ENCODE measurements at regions not wholly inside any gene's neighbourhood (a gene's known extent, or its start where the extent isn't known, plus 50 kb on each side); places are given as distances from the start of the nearest gene placed in this dataset.

- H3K4me3 ChIP-seq = no peak overlapping the region
- H3K27ac ChIP-seq = no peak overlapping the region
- no peaks in the 10 kb centered on the region for H3K9me3 ChIP-seq
- H3K4me1 ChIP-seq = no peaks in the 10 kb centered on the region
- TF ChIP-seq POLR2AphosphoS5 (IDR thresholded peaks at IDR 0.05) = no peak
- TF ChIP-seq POLR2A (IDR thresholded peaks at IDR 0.05) = no peak
- TF ChIP-seq CTCF (IDR thresholded peaks at IDR 0.05) = no peak
- no peak for DNase-seq (ENCODE audit: low spot score in 2 of 2)
- H3K27me3 ChIP-seq = no peaks in the 10 kb centered on the region
- intact Hi-C loops (cut with DNase I; ENCODE audit: low total_unique reads) = no loop called here
- H3K36me3 ChIP-seq = peaks cover 10% of the 10 kb centered on the region
These were observed 657.1 kb upstream of the BRINP3 start for GRCh38 chr1:191134796-191135195.

GRCh38 chr1:191140038-191140437 is 662.4 kb upstream of the BRINP3 start:
- no peak overlapping the region for H3K27ac ChIP-seq
- intact Hi-C loops (cut with DNase I; ENCODE audit: low total_unique reads) = no loop called here
- no peak for TF ChIP-seq POLR2AphosphoS5 (IDR thresholded peaks at IDR 0.05)
- no peak for TF ChIP-seq POLR2A (IDR thresholded peaks at IDR 0.05)
- TF ChIP-seq CTCF (IDR thresholded peaks at IDR 0.05) = no peak
- no peaks in the 10 kb centered on the region for H3K27me3 ChIP-seq
- peaks cover 0 to 3% of the 10 kb centered on the region in 2 donors for H3K9me3 ChIP-seq
- no peaks in the 10 kb centered on the region for H3K4me1 ChIP-seq
- peaks cover 10% of the 10 kb centered on the region for H3K36me3 ChIP-seq
- H3K4me3 ChIP-seq = no peak overlapping the region
- DNase-seq (ENCODE audit: low spot score in 2 of 2) = no peak

GRCh38 chr1:191142748-191143147 is 665.1 kb upstream of the BRINP3 start:
- Histone ChIP-seq H3K4me1 (no peaks in the 10 kb centered on the region), H3K27ac (no peak overlapping the region), H3K9me3 (peaks cover 0 to 3% of the 10 kb centered on the region in 2 donors), H3K4me3 (no peak overlapping the region), H3K27me3 (no peaks in the 10 kb centered on the region), H3K36me3 (peaks cover 10% of the 10 kb centered on the region)
- DNase-seq (ENCODE audit: low spot score in 2 of 2) = no peak
- intact Hi-C loops (cut with DNase I; ENCODE audit: low total_unique reads) = no loop called here
- TF ChIP-seq POLR2AphosphoS5 (IDR thresholded peaks at IDR 0.05) (no peak), POLR2A (IDR thresholded peaks at IDR 0.05) (no peak), CTCF (IDR thresholded peaks at IDR 0.05) (no peak)

GRCh38 chr1:191145834-191146233 is 668.2 kb upstream of the BRINP3 start:
- Histone ChIP-seq H3K4me3 (no peak overlapping the region), H3K27me3 (no peaks in the 10 kb centered on the region)
- no peak for DNase-seq (ENCODE audit: low spot score in 2 of 2)

GRCh38 chr1:191151321-191151807 is 673.7 kb upstream of the BRINP3 start:
- DNase-seq (ENCODE audit: low spot score in 2 of 2) = no peak
- TF ChIP-seq POLR2A (IDR thresholded peaks at IDR 0.05) (no peak), CTCF (IDR thresholded peaks at IDR 0.05) (no peak)

More at GRCh38 chr1:191145834-191146233, 668.2 kb upstream of the BRINP3 start:
- Histone ChIP-seq H3K4me1 (no peaks in the 10 kb centered on the region), H3K36me3 (no peaks in the 10 kb centered on the region), H3K27ac (no peak overlapping the region), H3K9me3 (peaks cover 0 to 3% of the 10 kb centered on the region in 2 donors)
- intact Hi-C loops (cut with DNase I; ENCODE audit: low total_unique reads) = no loop called here
- TF ChIP-seq POLR2AphosphoS5 (IDR thresholded peaks at IDR 0.05) (no peak), POLR2A (IDR thresholded peaks at IDR 0.05) (no peak), CTCF (IDR thresholded peaks at IDR 0.05) (no peak)

More at GRCh38 chr1:191151321-191151807, 673.7 kb upstream of the BRINP3 start:
- H3K27me3 ChIP-seq = no peaks in the 10 kb centered on the region
- H3K27ac ChIP-seq = no peak overlapping the region
- H3K9me3 ChIP-seq = no peaks in the 10 kb centered on the region
- H3K4me3 ChIP-seq = no peak overlapping the region
- intact Hi-C loops (cut with DNase I; ENCODE audit: low total_unique reads) = no loop called here
- no peaks in the 10 kb centered on the region for H3K4me1 ChIP-seq
- no peaks in the 10 kb centered on the region for H3K36me3 ChIP-seq
